GM06990 (cell line): ENCODE measurements at regions not wholly inside any gene's neighbourhood (a gene's known extent, or its start where the extent isn't known, plus 50 kb on each side); places are given as distances from the start of the nearest gene placed in this dataset.

Experiments
- DNase-seq: peaks from one replicate; pipeline ENCODE4 v3.0.0-alpha.2; 2011; ENCODE audit not compliant: insufficient read length; ENCODE audit errors: extremely low read depth
- H3K27me3 ChIP-seq: replicated peaks from 2 replicates; pipeline ENCODE4 v1.6.0; 2011; ENCODE audit warnings: low read length; ENCODE audit not compliant: control insufficient read depth, insufficient read depth
- H3K36me3 ChIP-seq: 2 replicates; pipeline ENCODE4 v1.5.1; 2011; ENCODE audit warnings: low read length; ENCODE audit not compliant: control insufficient read depth, insufficient read depth
- H3K4me3 ChIP-seq: replicated peaks from 2 replicates; pipeline ENCODE4 v1.5.1; 2011; ENCODE audit warnings: low read depth, mild to moderate bottlenecking, control low read depth, low read length
- TF ChIP-seq, protein P1 (sequence below): IDR thresholded peaks from 2 replicates; pipeline ENCODE4 v1.5.1; 2011; ENCODE audit warnings: low read length, control low read depth, mild to moderate bottlenecking, inconsistent platforms; ENCODE audit not compliant: insufficient read depth, poor library complexity, severe bottlenecking

GRCh38 chr12:115451151-115451779 lies 767.3 kb upstream of the TBX3 start:
- H3K4me3 ChIP-seq = no peak overlapping the region

GRCh38 chr12:115450710-115451109 lies 766.7 kb upstream of the TBX3 start:
- no peak for DNase-seq
- TF ChIP-seq, protein P1, sequence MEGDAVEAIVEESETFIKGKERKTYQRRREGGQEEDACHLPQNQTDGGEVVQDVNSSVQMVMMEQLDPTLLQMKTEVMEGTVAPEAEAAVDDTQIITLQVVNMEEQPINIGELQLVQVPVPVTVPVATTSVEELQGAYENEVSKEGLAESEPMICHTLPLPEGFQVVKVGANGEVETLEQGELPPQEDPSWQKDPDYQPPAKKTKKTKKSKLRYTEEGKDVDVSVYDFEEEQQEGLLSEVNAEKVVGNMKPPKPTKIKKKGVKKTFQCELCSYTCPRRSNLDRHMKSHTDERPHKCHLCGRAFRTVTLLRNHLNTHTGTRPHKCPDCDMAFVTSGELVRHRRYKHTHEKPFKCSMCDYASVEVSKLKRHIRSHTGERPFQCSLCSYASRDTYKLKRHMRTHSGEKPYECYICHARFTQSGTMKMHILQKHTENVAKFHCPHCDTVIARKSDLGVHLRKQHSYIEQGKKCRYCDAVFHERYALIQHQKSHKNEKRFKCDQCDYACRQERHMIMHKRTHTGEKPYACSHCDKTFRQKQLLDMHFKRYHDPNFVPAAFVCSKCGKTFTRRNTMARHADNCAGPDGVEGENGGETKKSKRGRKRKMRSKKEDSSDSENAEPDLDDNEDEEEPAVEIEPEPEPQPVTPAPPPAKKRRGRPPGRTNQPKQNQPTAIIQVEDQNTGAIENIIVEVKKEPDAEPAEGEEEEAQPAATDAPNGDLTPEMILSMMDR = no peak
- no peak overlapping the region for H3K4me3 ChIP-seq
- no peaks in the 10 kb centered on the region for H3K36me3 ChIP-seq
- H3K27me3 ChIP-seq = no peaks in the 10 kb centered on the region; the same call in 1 of the 2 replicates

More at GRCh38 chr12:115451151-115451779, 767.3 kb upstream of the TBX3 start:
- no peaks in the 10 kb centered on the region; the same call in 1 of the 2 replicates for H3K27me3 ChIP-seq
- DNase-seq = no peak
- no peaks in the 10 kb centered on the region for H3K36me3 ChIP-seq
- TF ChIP-seq, protein P1 = no peak

DNA sequence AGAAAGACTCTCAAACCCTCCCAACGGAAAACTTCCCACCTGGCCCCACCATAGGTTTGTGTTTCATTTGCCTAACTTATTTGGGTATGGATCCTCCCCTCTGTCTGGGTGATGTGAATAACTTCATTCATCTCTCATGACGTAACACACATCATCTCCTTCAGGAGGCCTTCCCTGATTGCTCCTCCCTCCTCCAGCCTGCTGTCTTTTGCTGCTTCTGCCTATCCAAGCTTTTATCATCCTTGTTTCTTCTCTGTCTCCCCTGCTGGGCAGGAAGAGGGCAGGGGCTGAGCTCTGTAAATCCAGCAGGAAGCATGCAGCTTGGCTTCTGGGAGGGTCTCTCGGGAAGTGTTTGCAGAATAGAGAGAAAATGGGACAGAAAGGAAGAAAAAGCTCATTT lies 766.0 kb upstream of the TBX3 start:
- no peak for DNase-seq
- TF ChIP-seq, protein P1 = no peak
- Histone ChIP-seq H3K4me3 (no peak overlapping the region), H3K27me3 (no peaks in the 10 kb centered on the region; the same call in 1 of the 2 replicates), H3K36me3 (no peaks in the 10 kb centered on the region)

DNA sequence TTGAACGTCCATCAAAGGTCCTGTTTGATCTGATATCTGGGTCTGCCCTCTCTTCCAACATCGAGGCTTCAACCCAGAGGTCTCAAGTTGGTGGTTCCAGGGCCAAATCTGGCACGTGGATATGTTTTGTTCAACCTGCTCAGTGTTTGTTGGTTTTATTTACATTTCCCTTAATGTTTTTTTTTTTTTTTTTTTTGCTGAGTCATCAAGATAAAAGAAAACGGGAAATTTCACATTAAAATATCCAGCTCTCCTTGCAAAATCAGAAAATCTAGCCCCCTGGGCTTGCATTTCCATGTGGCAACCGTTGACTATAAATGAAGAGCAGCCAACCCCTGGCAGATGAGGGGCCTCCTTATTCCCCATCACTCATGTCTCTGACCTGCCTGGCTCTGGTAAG lies 765.6 kb upstream of the TBX3 start:
- Histone ChIP-seq H3K4me3 (no peak overlapping the region), H3K36me3 (no peaks in the 10 kb centered on the region), H3K27me3 (no peaks in the 10 kb centered on the region; the same call in 1 of the 2 replicates)
- TF ChIP-seq, protein P1 = no peak
- DNase-seq = no peak

DNA sequence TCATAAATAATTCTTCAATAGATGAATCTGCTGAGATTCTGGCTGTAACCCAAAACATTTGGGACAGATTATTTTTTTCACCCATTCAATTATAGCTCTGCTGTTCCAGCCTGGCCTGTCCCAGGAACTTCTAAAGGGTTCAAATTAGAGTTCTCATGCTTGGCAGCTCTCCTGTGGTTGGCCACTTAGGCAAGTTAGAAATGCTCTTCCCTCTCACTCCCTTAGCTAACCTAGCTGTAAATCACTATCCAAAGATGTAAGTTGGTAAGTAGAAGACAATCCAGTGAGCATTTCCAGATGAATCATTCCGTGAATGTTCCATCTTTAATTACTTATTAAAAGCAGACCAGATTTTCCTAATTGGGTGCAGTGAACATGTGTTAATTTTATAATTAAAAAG lies 760.4 kb upstream of the TBX3 start:
- Histone ChIP-seq H3K4me3 (no peak overlapping the region), H3K27me3 (no peaks in the 10 kb centered on the region; the same call in 1 of the 2 replicates), H3K36me3 (no peaks in the 10 kb centered on the region)
- TF ChIP-seq, protein P1 = no peak
- DNase-seq = no peak

DNA sequence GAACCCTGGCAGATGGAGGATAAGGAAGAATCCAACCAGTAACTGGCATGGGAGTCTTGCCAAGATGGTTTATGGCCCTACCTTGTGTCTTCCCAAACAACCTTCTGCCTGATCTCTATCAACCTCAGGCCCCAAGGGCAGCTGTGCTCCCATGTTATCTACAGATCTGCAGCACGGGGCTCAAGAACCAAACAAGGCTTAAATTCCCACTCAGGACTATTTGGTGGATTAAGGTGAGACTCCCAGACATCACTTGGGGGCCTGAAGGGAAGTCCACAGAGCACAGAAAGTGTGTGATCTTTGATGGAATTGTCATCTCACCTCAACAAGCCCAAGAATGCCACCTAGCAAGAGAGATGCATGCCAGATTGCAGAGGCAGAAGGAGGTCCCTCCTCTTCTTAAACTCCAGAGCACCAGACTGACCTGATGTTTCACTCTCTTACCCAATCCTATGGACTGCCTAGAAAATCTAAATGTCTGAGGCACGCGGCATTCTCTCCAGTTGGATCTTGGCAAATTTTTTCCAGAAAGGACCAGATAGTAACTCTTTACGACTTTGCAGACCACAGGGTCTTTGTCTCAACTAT lies 759.5 kb upstream of the TBX3 start:
- Histone ChIP-seq H3K36me3 (no peaks in the 10 kb centered on the region), H3K4me3 (no peak overlapping the region), H3K27me3 (no peaks in the 10 kb centered on the region; the same call in 1 of the 2 replicates)
- DNase-seq = no peak
- TF ChIP-seq, protein P1 = no peak
